Peyer's patch (tissue), 4 donors: ENCODE measurements at regions not wholly inside any gene's neighbourhood (a gene's known extent, or its start where the extent isn't known, plus 50 kb on each side); places are given as distances from the start of the nearest gene placed in this dataset.

ENCODE experiments used
- POLR2A ChIP-seq, 2 donors: fragments of 450-650 bp; IDR thresholded peaks; one replicate each; pipeline ENCODE4 v1.5.1; 2017; ENCODE audit warnings: antibody characterized with exemption in 2 of 2, mild to moderate bottlenecking in 2 of 2, moderate library complexity in 2 of 2
- TF ChIP-seq, protein P1 (sequence below), 6 experiments: fragments of 450-650 bp in 4 of 6; fragments of 200-600 bp in 2 of 6; sonication (generic) in 1 of 6; IDR thresholded peaks; one replicate each; pipeline ENCODE4 v1.5.1; 2017 to 2019; ENCODE audit warnings: antibody characterized with exemption in 6 of 6, mild to moderate bottlenecking in 3 of 6, moderate library complexity in 1 of 6

DNA sequence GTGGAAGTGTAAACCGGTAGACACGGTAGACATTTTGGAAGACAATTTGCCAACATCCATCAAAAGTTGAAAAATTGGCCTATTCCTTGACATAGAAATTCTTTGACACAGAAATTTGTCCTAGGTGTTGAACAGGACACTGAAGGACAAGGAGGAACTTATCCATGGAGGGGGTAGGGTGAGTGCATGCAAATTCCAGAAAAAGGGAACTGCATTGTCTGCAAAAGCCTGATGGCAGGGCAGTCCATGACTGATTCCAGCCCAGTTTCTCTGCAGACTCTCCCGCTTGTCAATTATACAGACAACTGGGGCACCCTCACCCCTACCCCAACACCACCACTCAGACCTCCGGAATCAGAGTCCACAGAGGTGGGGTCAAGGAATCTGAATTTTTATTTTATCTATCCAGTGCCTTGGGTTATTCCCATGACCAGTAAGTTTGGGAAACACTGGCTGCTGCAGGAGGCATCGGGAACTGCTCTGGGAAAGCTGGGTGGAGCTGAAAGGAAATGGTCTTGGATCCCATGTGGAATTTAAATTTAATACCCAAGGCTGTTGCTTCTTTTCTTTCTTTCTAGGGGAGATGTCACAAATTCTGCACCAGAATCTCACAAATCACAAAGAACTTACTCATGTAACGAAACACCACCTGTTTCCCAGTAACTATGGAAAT, 103.3 kb upstream of the SLC45A1 start:
- TF ChIP-seq POLR2A (IDR thresholded peaks at IDR 0.05) = no peak
- TF ChIP-seq, protein P1, sequence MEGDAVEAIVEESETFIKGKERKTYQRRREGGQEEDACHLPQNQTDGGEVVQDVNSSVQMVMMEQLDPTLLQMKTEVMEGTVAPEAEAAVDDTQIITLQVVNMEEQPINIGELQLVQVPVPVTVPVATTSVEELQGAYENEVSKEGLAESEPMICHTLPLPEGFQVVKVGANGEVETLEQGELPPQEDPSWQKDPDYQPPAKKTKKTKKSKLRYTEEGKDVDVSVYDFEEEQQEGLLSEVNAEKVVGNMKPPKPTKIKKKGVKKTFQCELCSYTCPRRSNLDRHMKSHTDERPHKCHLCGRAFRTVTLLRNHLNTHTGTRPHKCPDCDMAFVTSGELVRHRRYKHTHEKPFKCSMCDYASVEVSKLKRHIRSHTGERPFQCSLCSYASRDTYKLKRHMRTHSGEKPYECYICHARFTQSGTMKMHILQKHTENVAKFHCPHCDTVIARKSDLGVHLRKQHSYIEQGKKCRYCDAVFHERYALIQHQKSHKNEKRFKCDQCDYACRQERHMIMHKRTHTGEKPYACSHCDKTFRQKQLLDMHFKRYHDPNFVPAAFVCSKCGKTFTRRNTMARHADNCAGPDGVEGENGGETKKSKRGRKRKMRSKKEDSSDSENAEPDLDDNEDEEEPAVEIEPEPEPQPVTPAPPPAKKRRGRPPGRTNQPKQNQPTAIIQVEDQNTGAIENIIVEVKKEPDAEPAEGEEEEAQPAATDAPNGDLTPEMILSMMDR (IDR thresholded peaks at IDR 0.05) = no peak
